ENCODE measurements at regions not wholly inside any gene's neighbourhood (a gene's known extent, or its start where the extent isn't known, plus 50 kb on each side); places are given as distances from the start of the nearest gene placed in this dataset.
"Not testable (repeated sequence)": the region's sequence is repeated elsewhere in the genome, so short reads cannot be mapped to it uniquely, and the experiment has no call there.

DNA sequence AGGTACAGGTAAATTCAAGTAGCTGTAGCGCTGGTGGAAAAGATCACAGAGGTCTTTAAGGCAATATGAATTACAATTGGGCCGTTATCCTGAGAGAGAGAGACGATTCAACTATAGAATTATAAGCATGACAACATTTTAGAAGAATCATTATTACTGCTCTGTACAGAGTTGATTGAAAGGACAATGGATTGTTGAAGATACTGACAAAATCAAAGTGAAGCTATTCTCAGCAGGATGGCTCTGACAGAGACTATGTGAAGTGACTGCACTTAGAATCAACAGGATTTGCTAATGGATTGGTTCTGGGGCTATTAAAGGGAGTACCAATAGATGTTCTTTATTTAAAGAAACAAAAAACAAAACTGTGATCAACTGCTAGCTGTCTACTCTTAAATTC lies 634.8 kb upstream of the GRM3 start:
- no peak for DNase-seq (ENCODE audit: low spot score)

DNA sequence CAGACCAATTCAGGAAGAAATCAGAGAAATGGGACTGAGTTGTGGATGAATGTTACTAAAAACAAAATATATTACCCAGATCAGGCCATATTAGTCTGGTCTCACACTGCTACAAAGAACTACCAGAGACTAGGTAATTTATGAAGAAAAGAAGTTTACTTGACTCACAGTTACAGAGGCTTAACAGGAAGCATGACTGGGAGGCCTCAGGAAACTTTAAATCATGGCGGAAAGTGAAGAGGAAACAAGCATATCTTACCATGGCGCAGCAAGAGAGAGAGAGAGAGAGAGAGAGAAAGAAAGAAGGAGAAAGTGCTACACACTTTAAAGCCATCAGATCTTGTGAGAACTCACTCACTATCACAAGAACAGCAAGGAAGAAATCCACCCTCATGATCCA lies 636.8 kb upstream of the GRM3 start:
- DNase-seq (ENCODE audit: low spot score), result no peak

DNA sequence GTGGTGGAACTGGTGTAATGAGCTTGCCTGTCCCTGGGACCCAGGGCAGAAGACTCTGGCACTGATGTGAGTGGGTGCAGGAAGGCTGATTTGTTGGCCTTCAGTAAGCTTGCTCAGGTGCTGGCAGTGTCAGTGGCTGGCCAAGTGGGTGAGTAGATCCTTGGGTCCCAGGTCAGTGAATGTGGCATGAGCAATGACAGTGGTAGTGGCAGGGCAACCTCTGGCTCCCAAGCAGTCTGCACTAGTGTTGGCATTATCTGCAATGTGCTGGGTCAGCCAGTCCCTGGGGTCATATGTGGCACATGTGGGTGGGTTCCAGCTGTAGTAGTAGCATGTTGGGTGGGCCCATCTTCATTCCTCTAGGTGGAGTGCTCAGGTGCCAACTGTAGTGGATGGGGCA lies 640.9 kb upstream of the GRM3 start:
- no peak for DNase-seq (ENCODE audit: low spot score)

DNA sequence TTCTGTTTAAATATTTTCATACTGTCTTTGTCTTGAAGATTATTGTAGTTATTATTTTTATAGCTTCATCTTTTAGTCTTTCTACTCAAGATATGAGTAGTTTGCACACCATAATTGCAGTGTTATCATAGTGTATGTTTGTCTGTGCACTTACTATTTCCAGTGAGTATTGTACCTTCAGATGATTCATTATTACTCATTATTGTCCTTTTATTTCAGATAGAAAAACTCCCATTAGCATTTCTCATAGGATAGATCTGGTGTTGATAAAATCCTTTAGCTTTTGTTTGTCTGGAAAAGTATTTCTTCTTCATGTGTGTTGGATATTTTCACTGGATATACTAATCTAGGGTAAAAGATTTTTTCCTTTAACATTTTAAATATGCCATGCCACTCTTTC lies 646.2 kb upstream of the GRM3 start:
- DNase-seq (ENCODE audit: low spot score), result no peak

DNA sequence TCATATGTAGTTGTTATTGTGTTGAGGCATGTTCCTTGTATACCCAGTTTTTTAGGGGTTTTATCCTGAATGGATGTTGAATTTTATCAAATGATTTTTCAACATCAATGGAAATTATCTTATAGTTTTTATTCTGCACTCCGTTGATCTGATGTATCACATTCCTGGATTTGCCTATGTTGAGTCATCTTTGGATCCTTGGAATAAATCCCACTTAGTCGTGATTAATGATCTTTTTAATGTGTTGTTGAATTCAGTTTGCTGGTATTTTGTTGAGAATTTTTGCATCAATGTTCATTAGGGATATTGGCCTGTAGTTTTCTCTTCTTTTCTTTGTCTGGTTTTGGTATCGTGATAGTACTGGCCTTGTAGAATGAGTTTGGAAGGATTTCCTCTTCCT lies 648.6 kb upstream of the GRM3 start:
- DNase-seq (ENCODE audit: low spot score), result no peak

DNA sequence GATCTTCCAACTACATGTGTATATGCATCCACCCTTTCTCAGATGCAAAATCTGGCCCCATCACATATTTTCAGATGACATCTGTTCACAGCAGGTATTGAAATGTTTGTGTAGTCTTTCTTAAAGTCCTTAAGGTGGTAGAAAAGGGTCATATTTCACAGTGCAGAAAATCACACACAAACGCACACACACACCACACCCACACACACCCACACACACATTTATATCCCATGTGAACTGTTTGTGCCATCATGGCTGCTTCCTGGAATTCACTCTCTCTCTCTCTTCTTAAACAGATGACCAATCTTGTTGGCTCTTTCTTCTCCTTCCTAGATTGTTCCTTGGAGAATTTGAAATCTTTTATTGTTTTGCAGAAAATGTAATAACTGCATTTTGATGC lies 663.0 kb upstream of the GRM3 start:
- DNase-seq (ENCODE audit: low spot score), result no peak

DNA sequence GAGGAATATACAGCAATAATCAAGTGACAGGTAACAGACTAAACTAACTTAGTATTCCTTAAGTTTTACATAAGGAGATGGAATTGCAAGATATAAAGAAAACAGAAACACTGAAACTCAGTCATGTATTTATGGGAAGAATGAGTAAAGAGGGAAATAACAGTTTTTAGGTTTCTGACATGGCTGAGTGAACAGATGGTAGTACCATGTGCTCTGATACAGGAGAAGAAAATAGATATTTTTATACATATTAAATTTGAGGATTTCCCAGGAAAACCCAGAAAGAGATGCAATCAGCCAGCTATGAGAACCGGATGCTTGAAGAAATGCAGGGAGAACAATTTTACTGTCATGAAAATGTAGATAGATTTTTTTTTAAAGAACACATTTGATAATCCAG lies 669.5 kb upstream of the GRM3 start:
- DNase-seq (ENCODE audit: low spot score), result no peak

DNA sequence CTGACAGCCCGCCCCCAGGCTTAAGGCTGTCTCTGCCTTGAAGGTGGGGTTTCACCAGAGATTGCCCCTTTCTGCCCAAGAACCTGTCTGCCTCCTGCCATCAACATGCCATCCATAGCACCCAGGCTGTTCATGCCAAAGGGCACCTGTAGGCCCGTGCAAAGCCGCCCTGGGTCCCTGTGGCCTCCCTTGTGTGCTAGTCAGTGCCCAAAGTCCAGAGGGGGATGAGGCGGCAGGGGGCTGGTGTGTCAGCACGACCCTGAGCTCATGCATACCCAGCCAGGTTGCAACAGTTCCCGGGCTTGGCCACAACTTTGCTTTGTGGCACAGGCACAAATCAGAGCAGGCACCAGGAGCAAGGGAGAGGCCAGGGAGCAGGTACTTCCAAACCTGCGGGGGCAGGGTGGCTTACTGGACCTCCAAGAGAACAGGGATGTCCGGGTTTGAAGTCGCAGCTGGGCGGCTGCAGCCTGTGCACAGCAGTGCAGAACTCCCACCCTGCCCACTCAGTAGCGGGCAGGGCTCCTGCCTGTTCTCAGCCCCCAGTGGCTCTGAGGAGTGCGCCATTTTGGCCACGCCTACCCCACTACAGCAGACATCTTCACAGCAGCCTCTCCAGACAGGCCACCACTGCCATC lies 671.1 kb upstream of the GRM3 start:
- no peak for DNase-seq (ENCODE audit: low spot score)

DNA sequence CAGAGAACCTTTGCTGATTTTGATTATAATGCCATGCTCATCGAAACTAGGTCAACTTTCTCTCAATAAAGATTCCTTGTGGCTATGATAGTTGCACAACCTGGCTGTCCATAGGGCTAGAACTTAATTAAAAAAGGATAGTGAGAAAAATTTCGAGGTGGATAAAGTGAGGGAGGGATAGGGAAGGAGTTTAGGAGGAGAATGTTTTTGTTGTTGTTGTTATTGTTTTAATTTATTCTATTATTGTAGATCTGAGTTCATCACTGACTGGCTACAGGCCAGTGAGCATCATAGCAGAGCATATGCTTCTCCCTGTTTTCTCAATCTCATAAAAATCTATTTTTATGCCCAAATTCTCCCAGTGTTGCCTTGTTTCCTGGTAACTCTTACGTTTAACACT lies 688.7 kb upstream of the GRM3 start:
- DNase-seq (ENCODE audit: low spot score), result no peak

DNA sequence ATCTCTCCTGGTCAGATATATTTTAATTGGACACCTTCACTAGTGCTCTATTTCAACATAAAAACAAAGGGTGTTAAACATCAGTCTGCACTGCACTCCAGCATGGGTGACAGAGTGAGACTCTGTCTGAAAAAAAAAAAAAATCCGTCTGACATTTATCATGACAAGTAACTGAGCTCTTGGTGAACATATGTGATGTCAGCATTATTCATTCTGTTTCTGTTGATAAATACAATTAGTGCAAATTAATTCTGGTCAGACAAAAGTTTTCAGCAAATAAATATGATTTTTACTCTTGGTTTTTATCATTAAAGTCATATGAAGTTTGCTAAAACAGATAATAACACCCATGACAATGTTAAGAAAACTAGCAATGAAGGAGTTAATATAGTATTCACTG lies 692.8 kb upstream of the GRM3 start:
- DNase-seq (ENCODE audit: low spot score), result no peak

DNA sequence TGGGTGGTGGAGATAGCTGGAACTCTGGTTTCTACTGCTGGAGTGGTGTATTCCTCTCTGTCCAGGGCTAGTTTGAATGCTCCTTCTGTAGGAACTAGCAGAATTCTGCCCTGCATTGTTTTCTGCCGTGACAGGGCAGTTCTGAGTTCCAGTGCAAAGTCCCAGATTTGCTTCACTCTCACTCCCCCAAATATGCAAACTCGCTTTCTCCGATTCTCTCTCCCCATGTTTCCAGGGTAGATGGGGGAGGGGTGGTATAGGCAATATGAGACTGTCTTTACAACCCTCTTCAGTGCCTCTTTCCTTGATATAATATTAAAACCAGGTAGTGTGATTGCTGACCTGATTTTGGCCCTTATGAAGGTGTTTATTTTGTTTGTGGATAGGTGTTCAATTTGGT lies 693.3 kb upstream of the GRM3 start:
- no peak for DNase-seq (ENCODE audit: low spot score)

DNA sequence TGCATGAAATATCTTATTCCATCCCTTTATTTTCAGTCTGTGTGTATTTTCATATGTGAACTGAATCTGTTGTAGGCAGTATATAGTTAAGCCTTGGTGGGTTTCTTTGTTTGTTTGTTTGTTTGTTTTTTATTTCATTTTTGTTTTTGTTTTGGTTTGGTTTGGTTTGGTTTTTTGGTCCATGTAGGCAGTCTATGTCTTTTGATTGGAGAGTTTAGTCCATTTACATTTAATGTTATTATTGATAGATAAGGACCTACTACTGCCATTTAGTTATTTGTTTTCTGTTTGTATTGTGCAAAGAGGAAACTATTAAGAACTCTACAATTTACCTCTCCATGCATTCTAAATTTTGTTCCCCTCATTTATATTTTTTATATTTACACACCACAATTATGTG lies 695.9 kb upstream of the GRM3 start:
- DNase-seq (ENCODE audit: low spot score), result no peak

DNA sequence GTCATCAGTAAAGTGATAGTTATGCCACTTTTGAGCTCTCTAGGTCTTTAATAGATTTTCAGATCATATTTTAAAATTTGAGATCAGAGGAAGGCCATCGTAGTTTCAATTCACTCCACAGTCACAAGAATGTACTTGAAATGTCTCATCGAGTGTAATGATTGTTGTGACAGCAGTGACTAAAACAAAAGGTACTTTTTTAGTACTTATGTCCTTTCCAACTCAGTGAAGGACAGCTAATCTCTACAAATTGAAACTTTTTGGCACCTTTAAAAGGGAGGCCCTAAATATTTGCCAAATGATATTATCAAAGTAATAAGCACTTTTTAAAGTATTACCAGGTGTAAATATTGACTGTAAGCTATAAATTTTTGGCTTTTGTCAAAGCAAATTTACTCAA lies 702.9 kb upstream of the GRM3 start:
- no peak for DNase-seq (ENCODE audit: low spot score)

DNA sequence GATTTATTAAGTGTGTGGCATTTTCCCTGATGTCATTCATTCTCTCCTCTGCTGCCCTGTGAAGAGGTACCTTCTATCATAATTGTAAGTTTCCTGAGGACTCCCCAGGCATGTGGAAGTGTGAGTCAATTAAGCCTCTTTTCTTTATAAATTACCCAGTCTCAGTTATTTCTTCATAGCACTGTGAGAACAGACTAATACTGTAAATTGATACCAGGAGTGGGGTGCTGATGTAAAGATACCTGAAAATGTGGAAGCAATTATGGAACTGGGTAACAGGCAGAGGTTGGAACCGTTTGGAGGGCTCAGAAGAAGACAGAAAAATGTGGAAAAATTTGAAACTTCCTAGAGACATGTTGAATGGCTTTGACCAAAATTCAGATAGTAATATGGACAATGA lies 711.8 kb upstream of the GRM3 start:
- no peak for DNase-seq (ENCODE audit: low spot score)

DNA sequence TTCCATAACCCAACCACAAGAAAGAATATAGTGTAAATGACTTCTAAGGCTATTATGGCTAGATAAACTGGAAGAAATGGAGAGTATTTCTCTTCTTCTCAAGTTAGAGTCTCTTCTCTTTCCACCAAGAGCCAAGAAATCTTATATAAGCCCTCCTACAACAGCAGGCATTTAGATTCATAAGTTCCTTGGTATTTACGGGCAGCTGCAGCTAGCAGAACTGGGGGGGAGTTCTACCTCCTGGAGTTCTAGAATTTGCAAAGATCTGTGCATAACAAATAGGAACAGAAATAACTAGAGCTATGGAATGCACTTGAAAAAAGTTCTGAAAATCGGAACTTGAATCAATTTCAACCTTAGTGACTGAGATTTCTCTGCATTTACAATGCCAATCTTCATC lies 715.2 kb upstream of the GRM3 start:
- DNase-seq (ENCODE audit: low spot score), result no peak

DNA sequence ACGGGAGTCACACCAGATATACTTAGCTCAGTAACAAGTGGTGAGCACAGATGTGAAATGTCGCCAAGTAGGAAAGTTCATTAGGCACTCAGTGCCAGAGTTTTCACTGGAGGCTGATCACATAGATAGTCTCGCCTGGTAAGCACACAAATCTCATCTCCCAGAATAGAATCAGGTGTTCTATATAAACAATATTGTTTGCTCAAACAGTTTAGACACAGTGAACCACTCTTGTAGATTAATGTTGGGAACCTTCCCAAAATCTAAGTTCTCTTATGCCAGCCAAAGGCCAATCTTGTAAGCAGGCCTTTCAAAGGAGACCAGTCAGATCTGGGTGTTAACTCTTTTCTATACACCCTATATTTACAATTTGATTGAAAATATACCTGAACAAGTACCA lies 716.5 kb upstream of the GRM3 start:
- no peak for DNase-seq (ENCODE audit: low spot score)

DNA sequence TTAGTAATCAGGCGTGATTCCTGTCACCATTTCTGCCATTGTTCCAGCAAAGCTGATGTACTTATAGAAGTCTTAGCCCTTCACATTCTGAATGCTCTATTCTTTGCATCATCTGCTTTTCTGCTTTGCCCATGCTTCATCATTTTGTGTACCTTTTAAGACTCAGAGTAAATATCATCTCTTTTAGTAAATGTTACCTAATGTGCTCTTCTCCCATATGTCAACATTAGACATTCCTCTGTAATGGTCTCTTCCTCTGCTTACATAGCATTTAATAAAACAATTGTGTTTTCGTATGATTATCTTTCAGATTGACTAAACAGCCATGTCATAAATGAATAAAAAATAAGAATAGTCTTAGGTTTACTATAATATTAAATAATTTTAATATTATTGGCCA lies 719.6 kb upstream of the GRM3 start:
- DNase-seq (ENCODE audit: low spot score), result no peak

DNA sequence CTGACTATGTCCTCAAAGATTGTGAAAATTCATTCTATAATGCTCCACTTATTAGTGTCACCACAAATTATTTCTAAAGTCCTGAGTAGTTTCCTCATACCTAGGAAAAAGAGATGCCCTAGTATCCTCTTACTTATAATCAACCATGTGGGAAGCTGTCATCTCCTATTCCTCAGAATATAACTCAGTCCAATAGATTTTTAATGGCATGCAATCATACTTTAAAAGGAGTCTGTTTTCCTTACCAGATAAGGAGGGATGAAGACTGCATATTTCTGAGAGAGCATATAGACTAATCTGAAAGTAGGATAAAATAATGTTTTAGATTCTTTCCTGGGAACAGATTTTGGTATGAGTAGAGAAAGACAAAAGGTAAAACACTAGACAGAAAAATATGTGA lies 727.7 kb upstream of the GRM3 start:
- DNase-seq (ENCODE audit: low spot score), result no peak

DNA sequence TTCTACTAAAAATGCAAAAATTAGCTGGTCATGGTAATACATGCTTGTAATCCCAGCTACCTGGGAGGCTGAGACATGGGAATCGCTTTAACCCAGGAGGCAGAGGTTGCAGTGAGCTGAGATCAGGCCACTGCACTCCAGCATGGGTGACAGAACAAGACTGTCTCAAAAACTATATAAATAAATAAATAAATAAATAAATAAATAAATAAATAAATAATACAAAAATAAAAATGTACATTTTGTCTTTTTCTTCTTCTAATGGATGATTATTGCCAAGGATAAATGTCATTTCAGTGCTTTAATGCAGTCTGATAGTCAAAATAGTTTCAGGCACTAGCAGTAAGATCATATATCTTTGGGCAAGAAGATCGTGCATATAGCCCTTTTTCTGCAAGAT lies 727.6 kb upstream of the SEMA3D start:
- DNase-seq (ENCODE audit: low spot score), result no peak

DNA sequence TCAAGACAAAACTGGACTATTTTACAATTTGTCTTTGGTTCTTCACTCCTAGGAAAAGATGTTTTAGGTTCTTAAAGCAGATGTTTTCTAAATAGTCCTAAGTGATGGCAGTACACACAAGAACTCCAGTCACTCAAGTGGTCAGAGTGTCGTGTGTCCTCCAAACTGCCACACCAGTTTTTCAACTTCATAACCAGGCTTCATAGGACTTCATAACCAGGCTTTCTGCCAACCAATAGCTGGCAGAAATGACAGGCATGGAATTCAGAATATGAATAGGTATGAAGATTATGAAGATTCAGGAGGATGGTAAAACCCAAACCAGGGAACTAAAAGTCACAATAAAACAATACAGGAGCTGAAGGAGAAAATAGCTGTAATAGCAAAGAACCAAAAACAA lies 721.2 kb upstream of the SEMA3D start:
- no peak for DNase-seq (ENCODE audit: low spot score)

DNA sequence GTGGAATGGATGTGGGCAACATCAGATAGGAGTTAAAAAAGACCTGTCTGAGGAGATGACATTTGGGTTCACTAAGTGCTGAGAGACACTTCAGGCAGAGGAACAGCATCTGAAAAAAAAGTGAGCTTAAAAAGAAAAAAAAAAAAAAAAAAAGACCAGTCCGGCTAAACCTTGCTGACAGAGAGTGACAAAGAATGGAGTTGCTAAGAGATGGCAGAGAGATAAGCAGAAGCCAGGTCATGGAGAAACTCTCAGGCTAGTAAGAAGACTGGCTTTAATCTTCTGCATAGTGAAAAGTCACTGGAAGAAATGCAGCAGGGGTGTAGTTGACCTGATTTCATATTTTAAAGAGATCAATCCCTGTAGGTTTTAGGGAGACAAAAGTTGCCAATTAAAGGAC lies 711.1 kb upstream of the SEMA3D start:
- DNase-seq (ENCODE audit: low spot score), result no peak

DNA sequence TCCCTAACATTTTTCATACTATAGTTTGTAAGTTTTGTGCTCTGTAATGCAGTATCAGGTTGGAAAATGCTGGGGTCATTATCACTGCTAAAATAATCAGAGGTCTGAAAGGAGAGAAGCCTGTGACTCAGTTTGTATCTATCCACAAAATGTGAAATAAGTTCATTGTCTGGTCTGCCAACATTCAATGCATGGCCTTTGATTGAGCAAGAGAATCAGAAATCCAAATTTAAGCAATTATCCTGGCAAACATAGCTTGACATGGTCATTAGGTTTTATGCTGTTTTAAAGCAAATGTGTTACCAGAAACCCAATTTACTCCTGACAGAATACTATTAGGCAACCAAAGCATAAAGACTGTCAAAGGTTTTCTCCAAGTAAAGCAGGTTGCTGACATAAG lies 709.7 kb upstream of the SEMA3D start:
- no peak for DNase-seq (ENCODE audit: low spot score)

DNA sequence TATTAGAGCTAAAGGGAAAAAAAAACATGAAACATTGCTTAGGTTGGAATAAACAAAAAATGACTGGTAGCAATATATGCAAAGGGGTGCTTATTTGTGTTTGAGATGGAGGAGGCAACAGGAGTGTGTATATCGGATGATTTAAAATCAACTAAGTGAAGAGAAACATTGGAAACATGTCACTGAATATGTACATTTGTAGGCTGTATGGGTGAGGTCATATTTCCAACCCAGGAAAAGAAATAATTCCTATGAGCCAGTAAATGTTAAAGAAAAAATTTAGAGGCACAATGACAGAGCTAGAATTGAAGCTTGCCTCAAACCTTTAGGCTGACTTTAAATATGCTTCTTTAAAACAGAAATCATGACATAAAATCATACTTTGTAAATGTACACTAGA lies 709.0 kb upstream of the SEMA3D start:
- DNase-seq (ENCODE audit: low spot score), result no peak

DNA sequence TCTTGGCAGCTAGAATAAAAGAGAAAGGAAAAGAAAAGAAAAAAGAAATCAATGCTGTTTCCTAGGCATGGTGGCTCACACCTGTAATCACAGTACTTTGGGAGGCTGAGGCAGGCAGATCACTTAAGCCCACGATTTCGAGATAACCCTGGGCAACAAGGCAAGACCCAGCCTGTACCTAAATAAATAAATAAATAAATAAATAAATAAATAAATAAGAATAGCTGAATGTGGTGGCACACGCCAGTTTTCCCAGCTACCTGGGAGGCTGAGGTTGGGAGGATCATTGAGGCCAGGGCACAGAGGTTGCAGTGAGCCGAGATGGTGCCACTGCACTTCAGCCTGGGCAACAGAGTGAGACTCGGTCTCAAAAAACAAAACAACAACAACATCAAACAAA lies 705.0 kb upstream of the SEMA3D start:
- DNase-seq (ENCODE audit: low spot score), result not testable (repeated sequence)

DNA sequence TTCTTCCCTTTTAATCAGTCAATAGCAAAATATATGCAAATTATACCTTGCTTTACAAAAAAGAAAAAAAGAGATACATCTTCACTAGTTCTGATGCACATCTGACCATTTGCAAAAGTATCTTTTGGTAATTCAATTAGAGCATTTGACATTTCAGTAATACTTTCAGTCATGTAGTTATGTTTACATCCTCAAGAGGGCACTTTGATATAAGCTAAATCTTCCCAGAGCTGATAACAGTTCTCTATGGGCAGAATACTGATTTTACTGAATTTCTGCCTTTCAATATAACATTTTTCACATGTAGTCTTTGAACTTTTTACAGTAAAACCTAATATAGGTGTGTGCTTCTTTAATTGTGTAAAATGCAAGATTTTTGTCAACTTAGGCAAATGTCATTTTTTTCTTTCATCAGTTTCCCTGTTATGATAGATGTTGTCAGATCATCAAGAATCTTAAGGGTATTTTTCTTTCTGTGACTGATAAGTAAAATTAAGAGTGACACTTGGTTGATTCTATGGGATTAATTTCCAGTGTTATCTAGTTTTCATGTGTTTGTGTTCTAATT lies 703.5 kb upstream of the SEMA3D start:
- DNase-seq (ENCODE audit: low spot score), result no peak
